ENCODE measurements at regions not wholly inside any gene's neighbourhood (a gene's known extent, or its start where the extent isn't known, plus 50 kb on each side); places are given as distances from the start of the nearest gene placed in this dataset.

DNA sequence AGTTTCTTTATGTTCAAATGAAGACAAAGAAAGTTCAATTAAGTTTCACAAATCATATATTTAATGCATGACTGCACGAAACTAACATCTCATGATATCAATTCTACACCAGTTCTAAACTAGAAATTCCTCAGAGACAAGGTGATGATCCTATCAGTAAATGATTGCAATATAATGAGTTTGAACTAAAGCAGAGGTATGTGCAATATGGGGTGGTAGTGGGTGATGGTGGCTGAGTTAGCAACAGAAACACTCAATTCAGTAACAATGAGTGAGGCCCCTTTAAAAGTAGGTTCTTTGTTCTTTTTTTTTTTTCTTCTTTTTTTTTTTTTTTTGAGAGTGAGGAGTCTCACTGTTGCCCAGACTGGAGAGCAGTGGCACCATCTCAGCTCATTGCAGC, 1551.7 kb upstream of the GOT2 start:
- TF ChIP-seq SIN3A (IDR thresholded peaks at IDR 0.05; ENCODE audit: borderline replicate concordance, insufficient read depth, low read length) (no peak), TAF1 (IDR thresholded peaks at IDR 0.05; ENCODE audit: borderline replicate concordance, insufficient read depth, low read length) (no peak), POLR2AphosphoS5 (IDR thresholded peaks at IDR 0.05; ENCODE audit: low read depth, low read length) (no peak)

Data from PFSK-1 (cell line).